Upper lobe of left lung (tissue), 6 donors: ENCODE measurements at regions not wholly inside any gene's neighbourhood (a gene's known extent, or its start where the extent isn't known, plus 50 kb on each side); places are given as distances from the start of the nearest gene placed in this dataset.

Experiments
- ATAC-seq, 2 donors: fragments of 200-7000 bp; cut with Tn5 transposase; one replicate each; pipeline ENCODE4 v1.9.1; 2022; ENCODE audit warnings: mild to moderate bottlenecking in 2 of 2, moderate library complexity in 2 of 2; ENCODE audit not compliant: low FRiP score in 2 of 2
- DNase-seq, 2 donors: peaks; one replicate each; pipeline ENCODE4 v3.0.0-alpha.2; 2019 to 2020
- H3K27ac ChIP-seq, 4 donors: fragments of 200-600 bp; sonication (generic); one replicate each; pipeline ENCODE4 v1.5.1; 2016 to 2019
- H3K27me3 ChIP-seq, 4 donors: fragments of 200-600 bp; sonication (generic); one replicate each; pipeline ENCODE4 v1.5.1; 2017 to 2019
- H3K36me3 ChIP-seq, 4 donors: fragments of 200-600 bp; sonication (generic); one replicate each; pipeline ENCODE4 v1.5.1; 2016 to 2019
- H3K4me1 ChIP-seq, 4 donors: fragments of 200-600 bp; sonication (generic); one replicate each; pipeline ENCODE4 v1.5.1; 2018 to 2019
- H3K4me3 ChIP-seq, 4 donors: fragments of 200-600 bp; sonication (generic); one replicate each; pipeline ENCODE4 v1.5.1; 2017 to 2019; ENCODE audit warnings: mild to moderate bottlenecking in 2 of 4, moderate library complexity in 1 of 4
- H3K9me3 ChIP-seq, 4 donors: fragments of 200-600 bp; sonication (generic); one replicate each; pipeline ENCODE4 v1.5.1; 2018 to 2019
- CTCF ChIP-seq, 6 experiments: fragments of 450-650 bp in 4 of 6; fragments of 200-600 bp in 2 of 6; sonication (generic) in 2 of 6; IDR thresholded peaks; one replicate each; pipeline ENCODE4 v1.5.1; 2016 to 2019; ENCODE audit warnings: antibody characterized with exemption in 6 of 6
- EP300 ChIP-seq, 4 donors: sonication (generic); formaldehyde crosslinking; IDR thresholded peaks; one replicate each; pipeline ENCODE4 v1.5.1; 2017; ENCODE audit warnings: antibody characterized with exemption in 4 of 4, control low read depth in 2 of 4
- POLR2A ChIP-seq, 4 donors: fragments of 450-650 bp; IDR thresholded peaks; one replicate each; pipeline ENCODE4 v1.5.1; 2016 to 2017; ENCODE audit warnings: antibody characterized with exemption in 4 of 4, mild to moderate bottlenecking in 2 of 4
- POLR2AphosphoS5 ChIP-seq, 2 donors: sonication (generic); formaldehyde crosslinking; IDR thresholded peaks; one replicate each; pipeline ENCODE4 v1.5.1; 2017; ENCODE audit warnings: antibody characterized with exemption in 2 of 2
- WGBS, 2 donors: methylation state at CpG; one replicate each; pipeline ENCODE4 v1.1.5; 2017 to 2018; 5-methylcytosine and 5-hydroxymethylcytosine counted together
- donor health status: DM: no; HTN: no; CAD: no; lungs with moderate emphysema.
- donor health status: DM: no; HTN: yes; CAD: no; lungs with severe emphysema.

DNA sequence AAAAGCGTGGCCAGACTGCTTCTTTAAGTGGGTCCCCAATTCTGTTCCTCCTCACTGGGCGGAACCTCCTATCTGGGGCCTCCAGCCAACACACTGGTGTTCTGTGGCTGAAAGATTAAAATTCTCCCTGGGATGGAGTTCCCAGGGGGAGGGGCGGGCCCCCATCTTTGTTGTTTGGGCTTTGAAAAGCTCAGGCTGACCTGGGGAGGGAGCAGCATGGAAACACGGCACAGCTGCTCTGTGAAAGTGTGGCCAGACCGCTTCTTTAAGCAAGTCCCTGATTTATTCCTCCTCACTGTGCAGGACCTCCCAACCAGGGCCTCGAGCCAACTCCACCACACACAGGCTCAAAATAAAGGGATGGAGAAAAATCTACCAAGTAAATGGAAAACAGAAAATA lies 219.5 kb downstream of the TMEM47 start:
- no peaks in the 10 kb centered on the region for H3K36me3 ChIP-seq
- TF ChIP-seq POLR2AphosphoS5 (IDR thresholded peaks at IDR 0.05) (no peak), POLR2A (IDR thresholded peaks at IDR 0.05) (no peak), EP300 (IDR thresholded peaks at IDR 0.05) (no peak), CTCF (IDR thresholded peaks at IDR 0.05) (no peak)
- no peaks in the 10 kb centered on the region for H3K4me1 ChIP-seq
- no peak overlapping the region for H3K4me3 ChIP-seq
- WGBS, 2 donors: 53 to 62% methylated on average over 3 to 6 of the region's 6 CpGs
- no peak for DNase-seq
- no peaks in the 10 kb centered on the region for H3K27me3 ChIP-seq
- H3K27ac ChIP-seq: no peak overlapping the region
- H3K9me3 ChIP-seq: no peaks in the 10 kb centered on the region
- ATAC-seq: no peak

GRCh38 chrX:34426334-34426733 lies 230.8 kb downstream of the TMEM47 start:
- no peak for ATAC-seq
- Histone ChIP-seq H3K9me3 (no peaks in the 10 kb centered on the region), H3K4me3 (no peak overlapping the region), H3K36me3 (no peaks in the 10 kb centered on the region), H3K27me3 (no peaks in the 10 kb centered on the region), H3K27ac (no peak overlapping the region), H3K4me1 (no peaks in the 10 kb centered on the region)
- TF ChIP-seq EP300 (IDR thresholded peaks at IDR 0.05) (no peak), CTCF (IDR thresholded peaks at IDR 0.05) (no peak), POLR2AphosphoS5 (IDR thresholded peaks at IDR 0.05) (no peak), POLR2A (IDR thresholded peaks at IDR 0.05) (no peak)
- DNase-seq: no peak

DNA sequence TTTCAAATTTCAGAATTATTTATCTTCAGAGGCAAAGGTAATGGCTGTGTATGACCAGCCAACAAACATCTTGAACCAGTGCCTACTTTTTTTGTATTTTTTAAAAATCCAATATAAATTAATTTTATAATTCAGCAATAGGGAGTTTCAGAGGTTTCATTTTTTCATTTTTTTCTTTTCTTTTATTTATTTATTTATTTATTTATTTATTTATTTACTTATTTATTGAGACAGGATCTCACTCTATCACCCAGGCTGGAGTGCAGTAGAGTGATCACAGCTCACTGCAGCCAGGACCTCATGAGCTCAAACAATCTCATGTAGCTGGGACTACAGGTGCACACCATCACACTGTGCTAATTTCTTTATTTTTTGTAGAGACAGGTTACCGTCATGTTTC lies 250.5 kb downstream of the TMEM47 start:
- H3K36me3 ChIP-seq: no peaks in the 10 kb centered on the region
- no peaks in the 10 kb centered on the region for H3K27me3 ChIP-seq
- no peaks in the 10 kb centered on the region for H3K4me1 ChIP-seq
- DNase-seq (no peak), ATAC-seq (no peak)
- H3K9me3 ChIP-seq: no peaks in the 10 kb centered on the region
- H3K4me3 ChIP-seq: no peak overlapping the region
- TF ChIP-seq EP300 (IDR thresholded peaks at IDR 0.05) (no peak), POLR2AphosphoS5 (IDR thresholded peaks at IDR 0.05) (no peak), CTCF (IDR thresholded peaks at IDR 0.05) (no peak), POLR2A (IDR thresholded peaks at IDR 0.05) (no peak)
- H3K27ac ChIP-seq: no peak overlapping the region
- WGBS, 2 donors: 78 to 94% methylated on average over 1 of the region's 1 CpG

DNA sequence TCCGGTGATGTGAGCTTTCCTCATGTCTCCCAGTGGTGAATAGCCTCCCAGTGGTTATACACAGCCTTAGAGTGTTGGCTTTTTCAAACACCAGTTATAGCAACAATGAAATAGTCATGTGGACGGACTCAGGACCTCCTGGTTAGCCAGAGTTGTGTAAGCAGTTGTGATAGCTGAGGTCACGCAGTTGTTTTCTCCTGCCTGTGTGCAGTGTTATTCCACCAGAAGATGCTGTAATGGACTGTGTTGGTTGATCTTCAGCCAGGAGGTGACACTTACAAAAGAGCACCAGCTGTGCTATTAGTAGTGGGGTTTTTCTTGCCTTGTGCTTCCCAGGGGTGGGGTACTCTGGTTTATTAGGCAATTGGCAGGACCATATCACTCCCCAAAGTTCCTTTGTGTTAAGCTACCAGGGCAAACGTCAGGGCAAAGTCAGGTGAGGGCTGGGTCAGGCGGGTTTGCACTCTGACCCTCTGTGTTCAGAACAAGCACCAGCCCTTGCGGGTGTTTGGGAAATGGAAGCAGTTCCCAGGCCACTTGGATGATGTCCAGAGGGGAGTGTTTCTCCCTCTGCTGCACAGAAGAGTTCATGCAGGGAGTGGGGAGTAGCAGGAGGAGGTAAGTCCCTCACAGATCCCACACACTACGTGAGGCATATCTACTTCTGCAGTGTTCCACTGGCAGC lies 252.6 kb downstream of the TMEM47 start:
- 41% methylated on average over 7 of the region's 7 CpGs; no CpG with 5 or more reads in 1 of the 2 donors for WGBS, 2 donors
- no peak overlapping the region for H3K4me3 ChIP-seq
- H3K9me3 ChIP-seq: no peaks in the 10 kb centered on the region
- no peak for ATAC-seq
- H3K4me1 ChIP-seq: no peaks in the 10 kb centered on the region
- TF ChIP-seq POLR2A (IDR thresholded peaks at IDR 0.05) (no peak), EP300 (IDR thresholded peaks at IDR 0.05) (no peak), CTCF (IDR thresholded peaks at IDR 0.05) (no peak), POLR2AphosphoS5 (IDR thresholded peaks at IDR 0.05) (no peak)
- no peaks in the 10 kb centered on the region for H3K36me3 ChIP-seq
- no peak for DNase-seq
- no peak overlapping the region for H3K27ac ChIP-seq
- no peaks in the 10 kb centered on the region for H3K27me3 ChIP-seq

GRCh38 chrX:34401411-34401810 lies 255.7 kb downstream of the TMEM47 start:
- Histone ChIP-seq H3K27ac (no peak overlapping the region), H3K4me3 (no peak overlapping the region), H3K4me1 (no peaks in the 10 kb centered on the region), H3K9me3 (no peaks in the 10 kb centered on the region), H3K27me3 (no peaks in the 10 kb centered on the region), H3K36me3 (no peaks in the 10 kb centered on the region)
- TF ChIP-seq POLR2A (IDR thresholded peaks at IDR 0.05): no peak
- TF ChIP-seq CTCF (IDR thresholded peaks at IDR 0.05): no peak
- TF ChIP-seq EP300 (IDR thresholded peaks at IDR 0.05): no peak
- no peak for TF ChIP-seq POLR2AphosphoS5 (IDR thresholded peaks at IDR 0.05)
- DNase-seq (no peak), ATAC-seq (no peak)
- WGBS, 2 donors: 55 to 78% methylated on average over 1 of the region's 1 CpG
